Loucy (cell line): ENCODE measurements at regions not wholly inside any gene's neighbourhood (a gene's known extent, or its start where the extent isn't known, plus 50 kb on each side); places are given as distances from the start of the nearest gene placed in this dataset.

Source experiments
- H2AFZ ChIP-seq: fragments of 200-600 bp; sonication (generic); 2 replicates; pipeline ENCODE4 v1.6.0; 2016; ENCODE audit warnings: antibody characterized with exemption, mild to moderate bottlenecking, low read length, moderate library complexity
- H3F3A ChIP-seq: fragments of 200-600 bp; 2 replicates; pipeline ENCODE4 v1.6.0; 2016; ENCODE audit warnings: antibody characterized with exemption, low read depth, mild to moderate bottlenecking
- H3K27me3 ChIP-seq: fragments of 200-600 bp; sonication (generic); 2 replicates; pipeline ENCODE4 v1.6.1; 2014; ENCODE audit warnings: low read length, mild to moderate bottlenecking; ENCODE audit not compliant: insufficient read depth, poor library complexity, severe bottlenecking
- H3K36me3 ChIP-seq: fragments of 200-600 bp; sonication (generic); 2 replicates; pipeline ENCODE4 v1.6.1; 2016; ENCODE audit warnings: low read length; ENCODE audit not compliant: insufficient read depth
- H3K4me1 ChIP-seq: fragments of 200-600 bp; sonication (generic); 2 replicates; pipeline ENCODE4 v1.5.1; 2014; ENCODE audit warnings: low read length, mild to moderate bottlenecking; ENCODE audit not compliant: insufficient read depth, poor library complexity, severe bottlenecking
- H3K4me2 ChIP-seq: fragments of 200-600 bp; sonication (generic); 2 replicates; pipeline ENCODE4 v1.6.0; 2014; ENCODE audit warnings: antibody characterized with exemption, low read length, low read depth, mild to moderate bottlenecking; ENCODE audit not compliant: poor library complexity, severe bottlenecking
- H3K4me3 ChIP-seq: fragments of 200-600 bp; sonication (generic); 2 replicates; pipeline ENCODE4 v1.5.1; 2014; ENCODE audit warnings: low read length, mild to moderate bottlenecking, mixed read lengths; ENCODE audit not compliant: poor library complexity, severe bottlenecking
- H3K79me2 ChIP-seq: fragments of 200-600 bp; sonication (generic); 2 replicates; pipeline ENCODE4 v1.6.1; 2014; ENCODE audit warnings: low read length; ENCODE audit not compliant: insufficient read depth
- H3K9ac ChIP-seq: fragments of 200-600 bp; sonication (generic); 2 replicates; pipeline ENCODE4 v1.6.0; 2014; ENCODE audit warnings: mild to moderate bottlenecking, low read depth, low read length, moderate library complexity; ENCODE audit not compliant: poor library complexity, severe bottlenecking
- H3K9me2 ChIP-seq: fragments of 200-600 bp; sonication (generic); replicated peaks from 2 replicates; pipeline ENCODE4 v1.6.1; 2016; ENCODE audit warnings: low read depth, low read length, mixed read lengths
- H3K9me3 ChIP-seq: fragments of 200-600 bp; sonication (generic); 2 replicates; pipeline ENCODE4 v1.6.1; 2014; ENCODE audit warnings: mild to moderate bottlenecking, antibody characterized with exemption, low read length, low read depth; ENCODE audit not compliant: insufficient read depth
- H4K20me1 ChIP-seq: fragments of 200-600 bp; sonication (generic); 2 replicates; pipeline ENCODE4 v1.6.0; 2014; ENCODE audit warnings: antibody characterized with exemption, low read length, mild to moderate bottlenecking; ENCODE audit not compliant: insufficient read depth, poor library complexity, severe bottlenecking
- CTCF ChIP-seq: fragments of 200-600 bp; sonication (generic); conservative IDR thresholded peaks from 2 replicates; pipeline ENCODE4 v1.5.1; 2014; ENCODE audit warnings: mild to moderate bottlenecking, antibody characterized with exemption, low read length
- EZH2phosphoT487 ChIP-seq: fragments of 200-600 bp; IDR thresholded peaks from 2 replicates; pipeline ENCODE4 v1.6.1; 2018; ENCODE audit warnings: antibody characterized with exemption, mild to moderate bottlenecking, moderate library complexity, borderline replicate concordance

GRCh38 chr14:101112351-101113107 is 209.0 kb upstream of the RTL1 start:
- no peak overlapping the region for H3K9ac ChIP-seq
- no peak overlapping the region for H3K4me3 ChIP-seq
- H3K4me2 ChIP-seq = no peak overlapping the region
- no peaks in the 10 kb centered on the region for H4K20me1 ChIP-seq
- no peak overlapping the region for H2AFZ ChIP-seq
- H3K27me3 ChIP-seq = no peaks in the 10 kb centered on the region
- TF ChIP-seq EZH2phosphoT487 (no peak), CTCF (no peak)
- no peaks in the 10 kb centered on the region for H3K9me3 ChIP-seq
- no peaks in the 10 kb centered on the region for H3K4me1 ChIP-seq
- H3K9me2 ChIP-seq = no peaks in the 10 kb centered on the region
- H3K36me3 ChIP-seq = no peaks in the 10 kb centered on the region
- H3F3A ChIP-seq = no peaks in the 10 kb centered on the region
- no peaks in the 10 kb centered on the region for H3K79me2 ChIP-seq

GRCh38 chr14:101113108-101113612 is 209.6 kb upstream of the RTL1 start:
- Histone ChIP-seq H4K20me1 (no peaks in the 10 kb centered on the region), H3K4me2 (no peak overlapping the region), H3K9me3 (no peaks in the 10 kb centered on the region), H3K4me3 (no peak overlapping the region), H3F3A (no peaks in the 10 kb centered on the region), H3K36me3 (no peaks in the 10 kb centered on the region), H3K27me3 (no peaks in the 10 kb centered on the region), H3K79me2 (no peaks in the 10 kb centered on the region), H3K9ac (no peak overlapping the region), H3K9me2 (no peaks in the 10 kb centered on the region), H2AFZ (no peak overlapping the region), H3K4me1 (no peaks in the 10 kb centered on the region)
- TF ChIP-seq EZH2phosphoT487 (no peak), CTCF (no peak)

GRCh38 chr14:101113835-101114725 is 210.6 kb upstream of the RTL1 start:
- H3K27me3 ChIP-seq = no peaks in the 10 kb centered on the region
- no peaks in the 10 kb centered on the region for H3K36me3 ChIP-seq
- no peak overlapping the region for H3K4me3 ChIP-seq
- no peak overlapping the region for H3K4me2 ChIP-seq
- H3K9me2 ChIP-seq = no peaks in the 10 kb centered on the region
- no peak overlapping the region for H2AFZ ChIP-seq
- no peak for TF ChIP-seq CTCF
- TF ChIP-seq EZH2phosphoT487 = no peak
- no peaks in the 10 kb centered on the region for H3K9me3 ChIP-seq
- no peaks in the 10 kb centered on the region for H3F3A ChIP-seq
- H3K4me1 ChIP-seq = peaks cover 5% of the 10 kb centered on the region
- no peak overlapping the region for H3K9ac ChIP-seq
- no peaks in the 10 kb centered on the region for H4K20me1 ChIP-seq
- H3K79me2 ChIP-seq = peaks cover 2% of the 10 kb centered on the region; the same call in 1 of the 2 replicates
